ENCODE measurements at regions not wholly inside any gene's neighbourhood (a gene's known extent, or its start where the extent isn't known, plus 50 kb on each side); places are given as distances from the start of the nearest gene placed in this dataset.

DNA sequence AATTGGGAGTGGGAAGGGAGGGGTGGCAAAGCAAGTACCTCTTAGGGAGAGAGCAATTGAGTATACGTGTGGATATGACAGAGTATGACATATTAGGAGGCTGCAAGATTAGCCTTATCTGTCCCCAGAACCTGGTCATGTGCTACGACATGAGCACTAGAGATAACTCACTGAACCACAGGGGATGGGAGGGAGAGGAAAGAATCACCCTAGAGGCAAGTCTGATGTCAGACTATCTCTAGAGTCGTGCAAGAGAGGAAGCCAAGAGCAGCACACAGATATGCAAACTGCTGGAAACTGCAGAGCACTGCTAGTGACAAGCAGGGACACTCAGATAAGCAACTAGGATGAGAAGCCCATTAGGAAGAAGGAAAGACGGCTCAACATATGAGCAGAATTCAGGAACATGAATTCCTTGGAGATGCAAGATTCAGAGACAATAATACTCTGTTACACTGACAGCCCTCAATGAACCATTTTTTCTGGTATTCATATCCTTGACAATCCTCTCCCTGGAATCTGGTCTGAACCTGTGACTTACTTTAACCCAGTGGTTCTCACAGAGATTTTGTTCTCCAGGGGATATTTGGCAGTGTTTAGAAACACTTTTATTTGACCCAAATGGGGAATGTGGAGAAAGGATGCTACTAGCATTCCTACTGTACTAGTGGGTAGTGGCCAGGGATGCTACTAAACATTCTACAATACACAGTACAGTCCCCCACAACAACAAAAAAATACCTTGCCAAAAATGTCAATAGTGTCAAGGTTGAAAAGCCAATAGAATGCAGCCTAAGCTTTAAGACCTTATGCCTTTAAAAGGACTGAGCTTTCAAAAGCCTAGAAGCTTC, 84.0 kb upstream of the BMP2K start:
- Histone ChIP-seq H3K36me3 (ENCODE audit: control insufficient read depth, insufficient read depth, low read length) (no peaks in the 10 kb centered on the region), H4K20me1 (ENCODE audit: control insufficient read depth, extremely low read depth, insufficient read depth, low read length) (no peaks in the 10 kb centered on the region), H3K27ac (ENCODE audit: insufficient read depth, low read length) (no peak overlapping the region), H3K4me3 (replicated peaks in 1 of 4; ENCODE audit: control extremely low read depth in 1 of 4, insufficient read depth in 1 of 4, low read depth in 3 of 4, low read length in 4 of 4) (no peak overlapping the region), H3K9me3 (ENCODE audit: control insufficient read depth, insufficient read depth, low read depth, low read length) (no peaks in the 10 kb centered on the region), H2AFZ (ENCODE audit: low read length) (no peak overlapping the region), H3K4me2 (ENCODE audit: extremely low read depth, insufficient read depth, low read length) (no peak overlapping the region), H3K79me2 (ENCODE audit: control insufficient read depth, insufficient read depth, low read length) (no peaks in the 10 kb centered on the region), H3K4me1 (ENCODE audit: control insufficient read depth, extremely low read depth, insufficient read depth, low read length) (peaks cover 2% of the 10 kb centered on the region), H3K27me3 (ENCODE audit: control insufficient read depth, insufficient read depth, low read length) (no peaks in the 10 kb centered on the region), H3K9ac (ENCODE audit: insufficient read depth, low read length) (no peak overlapping the region)
- DNase-seq (ENCODE audit: low read depth in 2 of 2) = no peak
- no peak for TF ChIP-seq EZH2 (IDR thresholded peaks at IDR 0.05; ENCODE audit: low read length, missing control alignments)

DNA sequence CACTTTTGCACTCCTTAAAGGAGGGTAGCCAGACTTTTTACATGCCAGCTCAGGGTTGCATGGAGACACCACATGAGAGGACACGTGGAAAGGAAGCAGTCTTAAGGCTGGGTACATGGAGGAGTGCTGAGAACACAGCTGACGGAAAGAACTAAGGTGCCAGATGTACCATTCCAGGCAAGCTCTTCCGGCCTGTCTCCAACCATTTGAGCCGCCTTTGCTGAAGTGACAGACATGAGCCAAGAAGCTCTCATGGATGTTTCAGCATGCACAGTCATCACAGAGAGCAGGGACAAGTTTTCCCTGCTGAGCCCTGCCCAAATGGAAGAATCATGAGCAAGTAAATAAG, 83.4 kb upstream of the BMP2K start:
- no peaks in the 10 kb centered on the region for H3K36me3 ChIP-seq (ENCODE audit: control insufficient read depth, insufficient read depth, low read length)
- no peak overlapping the region for H3K4me3 ChIP-seq (replicated peaks in 1 of 4; ENCODE audit: control extremely low read depth in 1 of 4, insufficient read depth in 1 of 4, low read depth in 3 of 4, low read length in 4 of 4)
- no peak for TF ChIP-seq EZH2 (IDR thresholded peaks at IDR 0.05; ENCODE audit: low read length, missing control alignments)
- TF ChIP-seq, protein P1, sequence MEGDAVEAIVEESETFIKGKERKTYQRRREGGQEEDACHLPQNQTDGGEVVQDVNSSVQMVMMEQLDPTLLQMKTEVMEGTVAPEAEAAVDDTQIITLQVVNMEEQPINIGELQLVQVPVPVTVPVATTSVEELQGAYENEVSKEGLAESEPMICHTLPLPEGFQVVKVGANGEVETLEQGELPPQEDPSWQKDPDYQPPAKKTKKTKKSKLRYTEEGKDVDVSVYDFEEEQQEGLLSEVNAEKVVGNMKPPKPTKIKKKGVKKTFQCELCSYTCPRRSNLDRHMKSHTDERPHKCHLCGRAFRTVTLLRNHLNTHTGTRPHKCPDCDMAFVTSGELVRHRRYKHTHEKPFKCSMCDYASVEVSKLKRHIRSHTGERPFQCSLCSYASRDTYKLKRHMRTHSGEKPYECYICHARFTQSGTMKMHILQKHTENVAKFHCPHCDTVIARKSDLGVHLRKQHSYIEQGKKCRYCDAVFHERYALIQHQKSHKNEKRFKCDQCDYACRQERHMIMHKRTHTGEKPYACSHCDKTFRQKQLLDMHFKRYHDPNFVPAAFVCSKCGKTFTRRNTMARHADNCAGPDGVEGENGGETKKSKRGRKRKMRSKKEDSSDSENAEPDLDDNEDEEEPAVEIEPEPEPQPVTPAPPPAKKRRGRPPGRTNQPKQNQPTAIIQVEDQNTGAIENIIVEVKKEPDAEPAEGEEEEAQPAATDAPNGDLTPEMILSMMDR (conservative IDR thresholded peaks at IDR 0.05 in 1 of 2, IDR thresholded peaks at IDR 0.05 in 1 of 2; ENCODE audit: low read depth in 1 of 2, low read length in 2 of 2) = no peak
- no peaks in the 10 kb centered on the region for H4K20me1 ChIP-seq (ENCODE audit: control insufficient read depth, extremely low read depth, insufficient read depth, low read length)
- no peak overlapping the region for H3K9ac ChIP-seq (ENCODE audit: insufficient read depth, low read length)
- no peak overlapping the region for H3K4me2 ChIP-seq (ENCODE audit: extremely low read depth, insufficient read depth, low read length)
- no peaks in the 10 kb centered on the region for H3K9me3 ChIP-seq (ENCODE audit: control insufficient read depth, insufficient read depth, low read depth, low read length)
- no peaks in the 10 kb centered on the region for H3K27me3 ChIP-seq (ENCODE audit: control insufficient read depth, insufficient read depth, low read length)
- DNase-seq (ENCODE audit: low read depth in 2 of 2) = no peak
- no peak overlapping the region for H3K27ac ChIP-seq (ENCODE audit: insufficient read depth, low read length)
- H3K79me2 ChIP-seq (ENCODE audit: control insufficient read depth, insufficient read depth, low read length) = no peaks in the 10 kb centered on the region
- H3K4me1 ChIP-seq (ENCODE audit: control insufficient read depth, extremely low read depth, insufficient read depth, low read length) = peaks cover 2% of the 10 kb centered on the region
- H2AFZ ChIP-seq (ENCODE audit: low read length) = no peak overlapping the region

DNA sequence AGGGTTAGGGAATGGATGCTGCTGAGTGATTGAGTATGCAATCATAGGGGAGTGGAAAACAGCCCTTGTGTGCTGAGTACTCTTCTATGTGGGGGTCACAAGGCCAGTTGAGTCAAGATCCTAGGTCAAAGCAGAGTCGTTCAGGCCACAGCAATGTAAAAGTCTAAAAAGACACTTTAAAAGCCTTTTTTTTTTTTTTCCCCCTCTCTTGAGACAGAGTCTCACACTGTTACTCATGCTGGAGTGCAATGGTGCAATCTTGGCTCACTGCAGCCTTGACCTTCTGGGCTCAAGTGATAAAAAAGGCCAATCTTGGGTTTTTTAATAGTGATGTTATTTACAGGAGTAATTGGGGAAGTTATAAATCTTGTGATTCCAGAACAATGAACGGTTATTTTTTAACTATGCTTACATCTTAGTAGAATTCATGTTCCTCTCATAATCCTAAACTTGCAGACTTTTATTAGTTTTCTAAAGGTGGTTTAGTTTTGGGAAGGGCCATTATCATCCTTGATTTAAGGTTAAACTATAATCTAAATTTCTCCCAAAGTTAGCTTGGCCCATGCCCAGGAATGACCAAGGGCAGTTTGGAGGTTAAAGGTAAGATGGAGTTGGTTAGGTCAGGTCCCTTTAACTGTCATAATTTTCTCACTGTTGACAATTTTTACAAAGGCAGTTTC, 82.2 kb upstream of the BMP2K start:
- H3K9ac ChIP-seq (ENCODE audit: insufficient read depth, low read length) = no peak overlapping the region
- peak in 1 of 2 donors; percentile 16 for DNase-seq (ENCODE audit: low read depth in 2 of 2)
- no peaks in the 10 kb centered on the region for H3K4me1 ChIP-seq (ENCODE audit: control insufficient read depth, extremely low read depth, insufficient read depth, low read length)
- H3K36me3 ChIP-seq (ENCODE audit: control insufficient read depth, insufficient read depth, low read length) = no peaks in the 10 kb centered on the region
- no peaks in the 10 kb centered on the region for H3K79me2 ChIP-seq (ENCODE audit: control insufficient read depth, insufficient read depth, low read length)
- H3K4me2 ChIP-seq (ENCODE audit: extremely low read depth, insufficient read depth, low read length) = no peak overlapping the region
- no peak overlapping the region for H2AFZ ChIP-seq (ENCODE audit: low read length)
- TF ChIP-seq, protein P1 (conservative IDR thresholded peaks at IDR 0.05 in 1 of 2, IDR thresholded peaks at IDR 0.05 in 1 of 2; ENCODE audit: low read depth in 1 of 2, low read length in 2 of 2) = no peak
- no peak for TF ChIP-seq EZH2 (IDR thresholded peaks at IDR 0.05; ENCODE audit: low read length, missing control alignments)
- no peak overlapping the region for H3K27ac ChIP-seq (ENCODE audit: insufficient read depth, low read length)
- no peaks in the 10 kb centered on the region for H3K9me3 ChIP-seq (ENCODE audit: control insufficient read depth, insufficient read depth, low read depth, low read length)
- H4K20me1 ChIP-seq (ENCODE audit: control insufficient read depth, extremely low read depth, insufficient read depth, low read length) = no peaks in the 10 kb centered on the region
- no peaks in the 10 kb centered on the region for H3K27me3 ChIP-seq (ENCODE audit: control insufficient read depth, insufficient read depth, low read length)
- no peak overlapping the region for H3K4me3 ChIP-seq (replicated peaks in 1 of 4; ENCODE audit: control extremely low read depth in 1 of 4, insufficient read depth in 1 of 4, low read depth in 3 of 4, low read length in 4 of 4)

Data from fibroblast of lung (primary cell).